Gastroesophageal sphincter (tissue), 3 donors: ENCODE measurements at regions not wholly inside any gene's neighbourhood (a gene's known extent, or its start where the extent isn't known, plus 50 kb on each side); places are given as distances from the start of the nearest gene placed in this dataset.

Experiments
- EP300 ChIP-seq: sonication (generic); formaldehyde crosslinking; IDR thresholded peaks from one replicate; pipeline ENCODE4 v1.6.1; 2017; ENCODE audit warnings: antibody characterized with exemption, mild to moderate bottlenecking
- POLR2AphosphoS5 ChIP-seq: sonication (generic); formaldehyde crosslinking; IDR thresholded peaks from one replicate; pipeline ENCODE4 v1.6.1; 2017; ENCODE audit warnings: antibody characterized with exemption
- TF ChIP-seq, protein P1 (sequence below), 4 experiments: fragments of 200-600 bp in 2 of 4; fragments of 450-650 bp in 2 of 4; sonication (generic) in 1 of 4; IDR thresholded peaks; one replicate each; pipeline ENCODE4 v1.5.1; 2017 to 2019; ENCODE audit warnings: antibody characterized with exemption in 4 of 4, mild to moderate bottlenecking in 2 of 4, moderate library complexity in 2 of 4

DNA sequence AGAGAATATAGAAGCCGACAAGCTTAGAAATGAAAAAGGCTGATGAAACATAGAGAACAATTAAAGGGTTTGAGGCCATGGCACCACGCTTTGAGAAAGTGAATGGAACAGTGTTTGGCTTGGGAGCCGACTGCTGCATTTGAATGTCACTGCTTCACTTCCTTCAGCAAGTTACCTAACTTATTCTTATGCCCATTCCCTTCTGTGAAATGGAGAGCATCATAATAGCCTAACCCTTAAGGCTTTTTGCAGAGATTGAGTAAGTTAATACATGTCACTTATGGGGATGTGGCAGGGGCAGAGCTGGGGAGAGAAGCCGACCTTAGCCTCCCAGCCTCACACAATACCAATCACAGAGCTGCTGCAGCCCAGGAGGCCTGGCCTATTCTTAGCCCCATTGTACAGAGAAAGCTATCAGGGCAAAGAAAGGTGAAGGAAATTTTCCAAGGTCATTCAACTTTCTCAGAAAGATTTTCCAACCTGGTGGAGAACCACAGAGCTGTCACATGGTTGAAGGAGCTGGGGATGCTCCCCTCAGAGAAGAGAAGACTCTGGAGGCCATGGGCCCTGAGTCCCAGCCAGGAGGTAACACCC lies 186.0 kb upstream of the GDF10 start:
- TF ChIP-seq EP300: no peak
- TF ChIP-seq, protein P1, sequence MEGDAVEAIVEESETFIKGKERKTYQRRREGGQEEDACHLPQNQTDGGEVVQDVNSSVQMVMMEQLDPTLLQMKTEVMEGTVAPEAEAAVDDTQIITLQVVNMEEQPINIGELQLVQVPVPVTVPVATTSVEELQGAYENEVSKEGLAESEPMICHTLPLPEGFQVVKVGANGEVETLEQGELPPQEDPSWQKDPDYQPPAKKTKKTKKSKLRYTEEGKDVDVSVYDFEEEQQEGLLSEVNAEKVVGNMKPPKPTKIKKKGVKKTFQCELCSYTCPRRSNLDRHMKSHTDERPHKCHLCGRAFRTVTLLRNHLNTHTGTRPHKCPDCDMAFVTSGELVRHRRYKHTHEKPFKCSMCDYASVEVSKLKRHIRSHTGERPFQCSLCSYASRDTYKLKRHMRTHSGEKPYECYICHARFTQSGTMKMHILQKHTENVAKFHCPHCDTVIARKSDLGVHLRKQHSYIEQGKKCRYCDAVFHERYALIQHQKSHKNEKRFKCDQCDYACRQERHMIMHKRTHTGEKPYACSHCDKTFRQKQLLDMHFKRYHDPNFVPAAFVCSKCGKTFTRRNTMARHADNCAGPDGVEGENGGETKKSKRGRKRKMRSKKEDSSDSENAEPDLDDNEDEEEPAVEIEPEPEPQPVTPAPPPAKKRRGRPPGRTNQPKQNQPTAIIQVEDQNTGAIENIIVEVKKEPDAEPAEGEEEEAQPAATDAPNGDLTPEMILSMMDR (IDR thresholded peaks at IDR 0.05): no peak
- TF ChIP-seq POLR2AphosphoS5: no peak
